Activated T-helper 2 cell treated with anti-CD3 and anti-CD28 coated beads, Interferon-gamma antibody, Interleukin-2, Interleukin-4, amounts not matched to agents 10 μg/mL and 5 μg/mL and 100 μg/mL, durations not matched to agents 14 hours and 24 hours and 36 hours (primary cell): ENCODE measurements at regions not wholly inside any gene's neighbourhood (a gene's known extent, or its start where the extent isn't known, plus 50 kb on each side); places are given as distances from the start of the nearest gene placed in this dataset.

Experiments
- DNase-seq: peaks from one replicate; pipeline ENCODE4 v3.0.0; 2021; ENCODE audit warnings: low spot score
- H3K27ac Mint-ChIP-seq: one replicate; pipeline ENCODE4 v1.8.0; 2021; ENCODE audit warnings: mixed read lengths
- H3K27me3 Mint-ChIP-seq: one replicate; pipeline ENCODE4 v1.8.0; 2021; ENCODE audit warnings: low read depth, mixed read lengths
- H3K36me3 Mint-ChIP-seq: one replicate; pipeline ENCODE4 v1.8.0; 2021; ENCODE audit warnings: low read depth, mixed read lengths
- H3K4me1 Mint-ChIP-seq: one replicate; pipeline ENCODE4 v1.8.0; 2021; ENCODE audit warnings: low read depth, mixed read lengths
- H3K4me3 Mint-ChIP-seq: one replicate; pipeline ENCODE4 v1.8.0; 2021; ENCODE audit warnings: low read depth, mild to moderate bottlenecking, moderate library complexity, mixed read lengths
- H3K9me3 Mint-ChIP-seq: one replicate; pipeline ENCODE4 v1.8.0; 2021; ENCODE audit warnings: mixed read lengths
- intact Hi-C: fragments of 100-400 bp; cut with micrococcal nuclease; formaldehyde crosslinking; loops from one replicate; pipeline ENCODE4 v1.15.1; 2023

DNA sequence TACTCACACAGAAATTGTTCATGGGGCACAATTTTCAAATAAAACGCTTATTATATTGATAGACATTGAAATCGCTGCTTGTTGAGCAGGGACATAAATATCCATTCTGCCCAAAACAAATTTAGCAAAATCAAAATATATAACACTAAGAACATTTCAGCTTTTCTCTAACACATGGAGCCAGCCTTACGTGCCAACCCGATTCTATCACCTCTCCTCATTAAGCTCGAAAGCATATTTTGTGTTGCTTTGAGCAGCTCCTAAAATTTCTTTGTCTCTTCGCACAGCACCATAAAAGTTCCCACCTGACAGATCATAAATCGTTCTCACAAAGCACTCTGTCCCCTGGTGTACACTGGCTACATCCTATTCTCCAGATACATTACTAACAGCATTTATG is 1034.4 kb upstream of the KLHL29 start:
- H3K9me3 Mint-ChIP-seq: no peaks in the 10 kb centered on the region
- intact Hi-C loops: no loop called here

DNA sequence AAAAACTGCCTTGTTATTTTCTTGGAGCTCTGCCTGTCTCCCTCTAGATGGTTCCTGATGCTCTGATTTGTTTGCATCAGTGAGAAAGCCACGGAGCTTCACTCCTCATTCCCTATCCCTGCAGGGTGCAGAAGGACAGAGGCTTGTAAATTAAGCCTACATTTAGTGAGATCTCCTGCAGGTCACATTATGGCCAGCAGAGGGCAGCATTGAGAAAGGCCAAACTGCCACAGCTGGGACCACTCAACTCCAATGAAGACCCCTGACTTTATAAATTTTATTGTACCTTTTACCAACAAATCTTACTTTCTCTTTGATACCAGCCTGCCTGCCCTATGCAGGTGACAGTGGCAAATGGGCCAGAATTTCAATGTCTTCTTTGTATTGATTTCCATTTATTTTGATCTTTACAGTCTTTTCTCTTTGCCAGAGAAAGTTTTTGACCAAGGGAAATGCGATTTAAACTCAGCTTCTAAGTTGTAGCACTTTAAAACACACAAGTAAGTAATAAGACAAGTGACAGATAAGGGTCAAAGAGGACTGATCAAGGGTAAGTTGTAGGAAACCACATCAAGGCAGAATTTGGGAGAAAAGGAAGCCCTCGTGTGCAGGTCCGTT is 1029.1 kb upstream of the KLHL29 start:
- intact Hi-C loops: no loop called here
- Mint-ChIP-seq H3K27ac (no peak overlapping the region), H3K36me3 (no peaks in the 10 kb centered on the region)

More for the DNA sequence above, 1034.4 kb upstream of the KLHL29 start:
- Mint-ChIP-seq H3K4me3 (no peak overlapping the region), H3K27me3 (no peaks in the 10 kb centered on the region), H3K27ac (no peak overlapping the region), H3K4me1 (no peaks in the 10 kb centered on the region), H3K36me3 (no peaks in the 10 kb centered on the region)
- DNase-seq: no peak

DNA sequence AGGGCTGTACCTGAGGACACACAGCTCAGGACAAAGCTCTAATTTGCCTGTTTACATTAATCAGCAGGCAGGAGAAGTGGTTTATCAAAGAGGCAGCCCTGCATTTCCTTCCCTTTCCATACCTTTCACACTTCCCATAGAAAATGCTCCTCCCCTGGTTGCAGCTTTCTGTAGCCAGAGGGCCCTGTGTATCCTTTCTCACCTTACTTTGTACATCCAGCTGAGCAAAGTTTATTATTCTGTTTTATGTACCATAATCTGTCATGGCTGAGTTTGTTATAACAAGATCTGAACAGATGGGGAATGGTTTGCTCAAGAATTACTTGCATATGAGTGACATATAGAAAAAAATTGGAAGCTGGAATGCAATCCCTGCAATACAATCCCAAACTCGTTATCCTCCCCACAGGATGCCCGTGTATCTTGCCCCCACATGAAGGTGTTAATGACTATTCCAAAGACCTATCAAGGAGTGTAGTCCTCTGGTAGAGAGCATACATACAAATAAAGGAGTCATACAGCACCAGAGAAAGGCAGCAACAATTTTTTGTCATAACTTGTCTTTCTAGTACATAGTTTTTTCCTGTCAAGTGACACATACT is 1025.8 kb upstream of the KLHL29 start:
- H3K27me3 Mint-ChIP-seq: no peaks in the 10 kb centered on the region
- intact Hi-C loops: no loop called here
- no peaks in the 10 kb centered on the region for H3K36me3 Mint-ChIP-seq
- no peak overlapping the region for H3K4me3 Mint-ChIP-seq
- H3K9me3 Mint-ChIP-seq: no peaks in the 10 kb centered on the region
- no peak overlapping the region for H3K27ac Mint-ChIP-seq
- DNase-seq: no peak
- no peaks in the 10 kb centered on the region for H3K4me1 Mint-ChIP-seq

More for the DNA sequence above, 1029.1 kb upstream of the KLHL29 start:
- H3K27me3 Mint-ChIP-seq: no peaks in the 10 kb centered on the region
- no peaks in the 10 kb centered on the region for H3K9me3 Mint-ChIP-seq
- peak; percentile 9 for DNase-seq
- H3K4me3 Mint-ChIP-seq: no peak overlapping the region
- H3K4me1 Mint-ChIP-seq: no peaks in the 10 kb centered on the region

DNA sequence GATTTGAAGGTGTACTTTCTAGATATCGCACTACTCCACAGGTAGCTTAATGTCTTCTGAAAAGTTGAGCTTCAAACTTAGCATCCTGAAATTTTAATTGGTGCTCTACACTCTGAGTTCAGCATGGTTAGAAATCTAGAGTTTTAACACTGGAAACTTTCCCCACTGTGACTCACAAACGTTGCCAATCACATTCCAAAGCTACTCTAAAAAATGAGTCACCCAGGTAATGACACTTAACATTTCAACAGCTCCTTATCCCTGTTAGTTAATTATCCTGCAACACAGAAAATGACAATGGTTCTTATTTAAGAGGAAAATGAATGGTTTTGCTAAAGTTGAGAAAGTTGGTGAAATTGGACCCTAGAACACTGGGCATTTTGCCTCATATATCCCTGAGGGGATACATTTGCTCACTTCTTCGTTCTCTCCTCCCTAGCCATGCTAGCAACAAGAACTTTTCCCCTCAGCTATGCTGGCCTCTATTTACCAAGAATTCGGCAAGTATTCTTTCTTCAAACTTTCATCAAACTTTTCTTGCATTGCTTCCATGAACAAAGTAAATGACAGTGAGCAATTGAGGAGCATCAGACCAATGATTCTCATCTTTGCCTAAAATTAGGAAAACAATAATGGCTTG is 1024.1 kb upstream of the KLHL29 start:
- DNase-seq: no peak
- intact Hi-C loops: no loop called here
- Mint-ChIP-seq H3K9me3 (peaks cover 4% of the 10 kb centered on the region), H3K4me1 (no peaks in the 10 kb centered on the region), H3K27me3 (no peaks in the 10 kb centered on the region), H3K27ac (no peak overlapping the region), H3K36me3 (no peaks in the 10 kb centered on the region), H3K4me3 (no peak overlapping the region)

DNA sequence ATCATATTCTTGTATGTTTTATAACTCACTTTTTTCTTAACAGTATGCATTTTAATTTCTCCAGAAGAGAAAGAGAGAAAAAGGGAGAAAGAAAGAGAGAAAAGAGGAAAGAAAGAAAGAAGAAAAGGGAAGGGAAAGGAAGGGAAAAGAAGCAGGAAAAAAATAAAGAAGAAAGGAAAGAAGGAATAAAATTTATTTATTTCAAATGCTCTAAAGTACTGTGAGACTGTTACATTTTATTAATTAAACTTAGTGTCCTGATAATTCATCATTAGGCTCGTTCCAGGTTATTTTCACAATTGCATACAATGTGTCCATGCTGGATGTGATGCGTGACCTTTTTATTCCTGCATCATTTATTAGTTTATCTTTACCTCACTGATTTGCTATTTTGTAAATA is 1023.4 kb upstream of the KLHL29 start:
- Mint-ChIP-seq H3K9me3 (peaks cover 4% of the 10 kb centered on the region), H3K4me1 (no peaks in the 10 kb centered on the region), H3K27me3 (no peaks in the 10 kb centered on the region), H3K36me3 (no peaks in the 10 kb centered on the region), H3K27ac (no peak overlapping the region), H3K4me3 (no peak overlapping the region)
- no peak for DNase-seq
- intact Hi-C loops: no loop called here

DNA sequence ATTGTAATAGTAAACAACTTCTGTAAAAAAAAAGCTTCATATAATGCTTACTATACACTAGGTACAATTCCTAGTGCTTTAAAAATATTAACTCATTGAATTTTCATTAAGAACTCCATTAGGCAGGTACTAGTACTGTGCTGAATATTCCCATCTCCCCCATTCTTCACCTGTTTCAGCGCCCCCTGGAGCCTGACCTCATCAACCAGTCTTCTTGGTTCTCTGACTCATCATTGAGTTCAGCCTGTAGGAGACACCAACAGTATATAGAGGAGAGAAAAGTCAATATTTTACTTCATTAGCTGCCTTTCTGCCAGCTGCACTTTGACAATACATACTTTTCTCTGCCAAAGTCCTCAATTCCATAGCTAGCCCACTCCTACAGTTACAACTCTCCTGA is 1009.9 kb upstream of the KLHL29 start:
- intact Hi-C loops: no loop called here
- no peak for DNase-seq
- no peak overlapping the region for H3K27ac Mint-ChIP-seq
- no peaks in the 10 kb centered on the region for H3K4me1 Mint-ChIP-seq
- H3K9me3 Mint-ChIP-seq: peaks cover 11% of the 10 kb centered on the region
- no peak overlapping the region for H3K4me3 Mint-ChIP-seq
- H3K36me3 Mint-ChIP-seq: no peaks in the 10 kb centered on the region
- H3K27me3 Mint-ChIP-seq: no peaks in the 10 kb centered on the region

DNA sequence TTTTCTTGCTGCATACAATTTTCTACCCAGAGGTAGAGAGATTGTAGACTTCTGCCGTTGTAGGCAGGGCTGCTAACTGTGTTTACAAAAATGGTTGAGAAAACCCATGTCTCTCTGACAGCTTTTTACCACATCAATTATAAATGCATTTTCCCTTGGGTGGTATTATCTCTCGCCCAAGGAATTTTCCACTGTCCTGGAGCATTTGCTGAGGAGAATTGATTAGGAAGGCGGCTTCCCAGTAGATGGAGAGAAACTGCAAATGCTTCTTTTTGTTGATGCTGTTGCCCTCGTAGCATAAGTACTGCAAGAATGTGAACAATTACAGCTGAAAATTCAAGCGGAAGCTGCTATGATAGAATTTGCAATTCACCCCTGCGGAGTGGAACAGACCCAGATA is 1007.7 kb upstream of the KLHL29 start:
- no peaks in the 10 kb centered on the region for H3K4me1 Mint-ChIP-seq
- H3K4me3 Mint-ChIP-seq: no peak overlapping the region
- intact Hi-C loops: no loop called here
- H3K27ac Mint-ChIP-seq: no peak overlapping the region
- DNase-seq: no peak
- H3K9me3 Mint-ChIP-seq: peaks cover 11% of the 10 kb centered on the region
- H3K36me3 Mint-ChIP-seq: no peaks in the 10 kb centered on the region
- H3K27me3 Mint-ChIP-seq: no peaks in the 10 kb centered on the region

DNA sequence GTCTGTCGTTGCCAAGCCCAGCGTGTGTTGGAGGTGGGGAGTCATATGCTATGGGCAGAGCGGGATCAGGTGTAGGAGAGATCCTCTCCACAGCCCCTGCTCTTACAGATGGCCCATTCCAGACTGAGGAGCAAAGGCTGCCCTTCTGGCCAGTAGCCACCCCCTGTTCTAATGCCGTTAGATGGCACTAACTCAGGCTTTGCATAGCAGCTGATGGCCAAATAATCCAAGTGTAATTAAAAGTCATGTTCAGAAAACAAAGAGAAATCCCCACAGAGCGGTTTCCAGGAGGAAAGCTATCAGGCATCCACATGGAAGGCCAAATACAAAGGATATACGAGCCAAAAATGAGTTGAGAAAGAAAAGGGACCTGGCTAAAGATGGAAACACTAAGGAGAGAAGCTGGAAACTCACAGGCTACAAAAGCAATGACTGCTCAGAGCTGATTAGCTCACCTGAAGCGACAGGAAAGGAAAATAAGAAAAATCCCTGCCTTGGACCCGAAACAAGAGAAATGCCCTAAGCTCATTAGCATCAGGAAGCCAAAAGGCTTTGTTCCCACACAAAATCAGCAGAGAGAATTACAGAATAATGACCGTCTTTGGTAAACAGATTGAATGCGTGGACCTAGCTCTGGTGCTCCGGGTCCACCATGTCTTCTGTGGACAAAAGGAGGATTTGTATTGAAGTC is 1002.4 kb upstream of the KLHL29 start:
- DNase-seq: no peak
- no peak overlapping the region for H3K4me3 Mint-ChIP-seq
- H3K36me3 Mint-ChIP-seq: no peaks in the 10 kb centered on the region
- no peak overlapping the region for H3K27ac Mint-ChIP-seq
- H3K4me1 Mint-ChIP-seq: no peaks in the 10 kb centered on the region
- no peaks in the 10 kb centered on the region for H3K27me3 Mint-ChIP-seq
- intact Hi-C loops: no loop called here
- peaks cover 4% of the 10 kb centered on the region for H3K9me3 Mint-ChIP-seq

DNA sequence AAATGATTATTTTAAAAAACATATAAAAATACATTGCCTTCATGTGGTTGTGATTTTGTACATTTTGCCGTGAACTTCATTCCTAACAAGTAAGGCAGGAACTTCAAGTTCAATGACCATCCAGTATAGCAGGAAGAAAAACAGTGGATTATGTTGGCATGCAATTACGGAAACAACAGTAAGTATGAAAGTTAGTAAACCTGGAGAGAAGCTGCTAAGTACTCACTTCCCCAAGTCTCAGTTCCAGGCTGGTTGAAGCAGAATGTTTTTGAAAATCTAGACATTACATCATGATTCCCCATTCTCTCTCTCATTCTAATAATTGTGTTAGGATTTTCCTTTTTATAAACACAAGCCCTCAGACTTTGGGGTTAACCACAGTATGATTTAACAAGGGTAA is 987.1 kb upstream of the KLHL29 start:
- H3K27ac Mint-ChIP-seq: no peak overlapping the region
- peaks cover 15% of the 10 kb centered on the region for H3K9me3 Mint-ChIP-seq
- no peaks in the 10 kb centered on the region for H3K4me1 Mint-ChIP-seq
- DNase-seq: no peak
- no peaks in the 10 kb centered on the region for H3K36me3 Mint-ChIP-seq
- intact Hi-C loops: no loop called here
- H3K4me3 Mint-ChIP-seq: no peak overlapping the region
- H3K27me3 Mint-ChIP-seq: no peaks in the 10 kb centered on the region

DNA sequence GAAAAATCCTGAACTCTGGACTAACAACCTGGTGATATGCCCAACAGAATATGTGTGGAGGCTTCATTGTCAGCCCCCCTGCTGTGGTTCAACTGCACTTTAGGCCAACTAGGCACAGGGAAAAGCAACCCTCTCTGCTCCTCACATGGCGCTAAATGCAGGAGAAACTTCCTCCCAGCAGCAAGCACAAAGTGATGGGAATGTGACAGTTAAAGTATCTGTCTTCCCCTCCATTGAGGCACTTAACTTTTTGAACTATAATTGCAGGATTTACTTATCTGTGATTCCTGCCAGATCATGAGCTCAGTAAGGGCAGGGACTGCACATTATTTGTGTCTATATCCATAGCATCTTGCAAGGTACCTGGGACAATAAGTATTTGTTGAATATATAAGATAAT is 981.2 kb upstream of the KLHL29 start:
- H3K36me3 Mint-ChIP-seq: no peaks in the 10 kb centered on the region
- DNase-seq: no peak
- H3K27ac Mint-ChIP-seq: no peak overlapping the region
- H3K4me3 Mint-ChIP-seq: no peak overlapping the region
- H3K9me3 Mint-ChIP-seq: peaks cover 15% of the 10 kb centered on the region
- no peaks in the 10 kb centered on the region for H3K27me3 Mint-ChIP-seq
- no peaks in the 10 kb centered on the region for H3K4me1 Mint-ChIP-seq
- intact Hi-C loops: no loop called here

DNA sequence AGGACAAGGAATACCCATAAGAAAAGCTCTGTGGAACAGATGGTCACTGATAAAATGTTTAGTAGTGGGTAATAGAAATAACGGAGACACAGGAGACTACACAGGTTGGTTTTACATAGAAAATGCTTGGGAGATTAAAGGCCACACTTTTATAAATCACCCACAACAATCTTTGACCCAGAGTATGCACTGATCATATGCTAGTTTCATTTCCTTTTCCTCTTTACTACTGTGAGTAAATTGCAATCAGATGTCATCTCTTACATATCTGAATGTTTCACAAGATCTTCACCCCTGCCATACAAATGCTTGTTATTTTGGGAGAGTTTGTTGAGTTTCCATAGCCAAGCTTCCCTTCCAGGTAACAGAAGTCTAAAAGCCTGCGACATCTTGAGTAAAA is 978.4 kb upstream of the KLHL29 start:
- Mint-ChIP-seq H3K9me3 (peaks cover 14% of the 10 kb centered on the region), H3K27ac (no peak overlapping the region)

DNA sequence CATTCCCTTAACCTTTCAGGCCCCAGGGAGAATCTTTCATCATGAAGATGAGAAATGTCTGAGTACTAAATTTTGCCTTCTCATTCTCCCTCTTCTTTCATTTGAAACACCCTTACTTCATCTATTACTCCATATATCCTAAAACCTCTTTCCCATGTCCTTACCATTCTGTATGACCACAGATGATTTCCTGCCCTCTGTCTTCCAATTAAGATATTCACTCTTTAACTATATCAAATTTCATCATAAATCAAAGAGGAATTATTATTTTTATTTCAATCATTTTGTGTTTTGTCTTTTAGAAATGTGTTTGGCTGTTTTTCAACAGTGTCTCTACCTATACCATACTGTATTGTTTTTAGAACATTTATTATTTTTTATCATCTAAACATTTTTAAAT is 964.9 kb upstream of the KLHL29 start:
- intact Hi-C loops: no loop called here
- no peak for DNase-seq
- H3K36me3 Mint-ChIP-seq: no peaks in the 10 kb centered on the region
- no peaks in the 10 kb centered on the region for H3K4me1 Mint-ChIP-seq
- no peaks in the 10 kb centered on the region for H3K27me3 Mint-ChIP-seq
- no peak overlapping the region for H3K4me3 Mint-ChIP-seq
- no peak overlapping the region for H3K27ac Mint-ChIP-seq
- peaks cover 23% of the 10 kb centered on the region for H3K9me3 Mint-ChIP-seq

More for the DNA sequence above, 978.4 kb upstream of the KLHL29 start:
- Mint-ChIP-seq H3K27me3 (no peaks in the 10 kb centered on the region), H3K36me3 (no peaks in the 10 kb centered on the region), H3K4me3 (no peak overlapping the region), H3K4me1 (no peaks in the 10 kb centered on the region)
- intact Hi-C loops: no loop called here
- DNase-seq: no peak

DNA sequence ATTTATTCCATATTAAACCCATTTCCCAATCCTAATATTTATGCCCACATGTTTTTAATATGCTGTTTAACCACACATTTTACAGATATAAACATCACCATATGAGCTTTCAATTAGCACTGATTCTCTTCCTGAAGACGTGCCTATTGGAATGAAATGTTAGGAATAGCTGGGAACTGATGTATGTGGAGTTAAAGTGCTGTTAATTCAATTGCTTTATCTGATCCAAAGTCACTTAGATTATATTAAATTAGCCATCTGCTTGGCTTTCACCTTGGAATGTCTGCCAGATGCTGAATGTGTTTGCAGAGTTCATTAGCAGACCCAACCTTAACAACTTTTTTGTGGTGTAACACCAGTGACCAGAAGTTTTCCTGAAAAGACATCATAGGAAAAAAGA is 942.9 kb upstream of the KLHL29 start:
- intact Hi-C loops: no loop called here
- Mint-ChIP-seq H3K36me3 (no peaks in the 10 kb centered on the region), H3K27me3 (no peaks in the 10 kb centered on the region), H3K4me3 (no peak overlapping the region), H3K27ac (no peak overlapping the region), H3K4me1 (no peaks in the 10 kb centered on the region), H3K9me3 (no peaks in the 10 kb centered on the region)
- DNase-seq: no peak
